Epithelial cell of proximal tubule (primary cell): ENCODE measurements at regions not wholly inside any gene's neighbourhood (a gene's known extent, or its start where the extent isn't known, plus 50 kb on each side); places are given as distances from the start of the nearest gene placed in this dataset.
A peak's percentile ranks its signal among the peaks of the same experiment; 100 is the strongest.

Source experiments
- DNase-seq: peaks from one replicate; pipeline ENCODE4 v3.0.0-alpha.2; 2011; ENCODE audit warnings: low read depth
- H3K4me3 ChIP-seq: 2 replicates; pipeline ENCODE4 v1.5.1; 2011; ENCODE audit warnings: low read depth, mild to moderate bottlenecking, low read length
- CTCF ChIP-seq: conservative IDR thresholded peaks from 2 replicates; pipeline ENCODE4 v1.5.1; 2012; ENCODE audit warnings: low read depth, mild to moderate bottlenecking, low read length

GRCh38 chr5:77144837-77145139, 57.7 kb upstream of the ZBED3 start:
- no peak for DNase-seq
- TF ChIP-seq CTCF = no peak
- H3K4me3 ChIP-seq = no peak overlapping the region

GRCh38 chr5:77143998-77144836, 57.1 kb upstream of the ZBED3 start:
- peak; percentile 95 for TF ChIP-seq CTCF
- no peak overlapping the region for H3K4me3 ChIP-seq
- no peak for DNase-seq

- DNase-seq = no peak
Observed at GRCh38 chr5:77140350-77140749, 53.3 kb upstream of the ZBED3 start.

GRCh38 chr5:77139001-77139400, 51.9 kb upstream of the ZBED3 start:
- TF ChIP-seq CTCF = no peak
- no peak overlapping the region for H3K4me3 ChIP-seq
- DNase-seq = no peak

More at GRCh38 chr5:77140350-77140749, 53.3 kb upstream of the ZBED3 start:
- no peak overlapping the region for H3K4me3 ChIP-seq
- no peak for TF ChIP-seq CTCF
